ENCODE measurements at regions not wholly inside any gene's neighbourhood (a gene's known extent, or its start where the extent isn't known, plus 50 kb on each side); places are given as distances from the start of the nearest gene placed in this dataset.

DNA sequence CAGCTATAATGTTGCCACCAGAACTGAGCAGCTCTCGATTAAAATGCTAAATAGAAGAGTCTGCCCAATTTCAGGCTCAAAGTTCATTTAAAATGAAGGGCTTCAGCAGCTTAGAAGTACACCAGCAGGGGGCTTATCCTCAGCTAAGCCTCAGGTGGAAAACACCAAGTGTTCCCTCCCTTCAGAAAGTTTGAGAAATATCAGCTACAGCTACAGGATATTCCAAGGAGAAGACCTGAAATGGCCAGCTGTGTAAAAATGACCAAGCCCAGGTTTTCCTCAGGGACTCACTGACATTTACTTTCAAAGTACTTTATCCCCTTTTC, 395.4 kb downstream of the DTWD2 start:
- TF ChIP-seq POLR2A (IDR thresholded peaks at IDR 0.05) = no peak
- TF ChIP-seq, protein P1, sequence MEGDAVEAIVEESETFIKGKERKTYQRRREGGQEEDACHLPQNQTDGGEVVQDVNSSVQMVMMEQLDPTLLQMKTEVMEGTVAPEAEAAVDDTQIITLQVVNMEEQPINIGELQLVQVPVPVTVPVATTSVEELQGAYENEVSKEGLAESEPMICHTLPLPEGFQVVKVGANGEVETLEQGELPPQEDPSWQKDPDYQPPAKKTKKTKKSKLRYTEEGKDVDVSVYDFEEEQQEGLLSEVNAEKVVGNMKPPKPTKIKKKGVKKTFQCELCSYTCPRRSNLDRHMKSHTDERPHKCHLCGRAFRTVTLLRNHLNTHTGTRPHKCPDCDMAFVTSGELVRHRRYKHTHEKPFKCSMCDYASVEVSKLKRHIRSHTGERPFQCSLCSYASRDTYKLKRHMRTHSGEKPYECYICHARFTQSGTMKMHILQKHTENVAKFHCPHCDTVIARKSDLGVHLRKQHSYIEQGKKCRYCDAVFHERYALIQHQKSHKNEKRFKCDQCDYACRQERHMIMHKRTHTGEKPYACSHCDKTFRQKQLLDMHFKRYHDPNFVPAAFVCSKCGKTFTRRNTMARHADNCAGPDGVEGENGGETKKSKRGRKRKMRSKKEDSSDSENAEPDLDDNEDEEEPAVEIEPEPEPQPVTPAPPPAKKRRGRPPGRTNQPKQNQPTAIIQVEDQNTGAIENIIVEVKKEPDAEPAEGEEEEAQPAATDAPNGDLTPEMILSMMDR (IDR thresholded peaks at IDR 0.05) = no peak

All from Peyer's patch (tissue), 4 donors.